Natural killer cell treated with Interleukin-12 subunit alpha and Interleukin-12 subunit beta and Interleukin-15 and Interleukin-18, amount 100 ng/mL, for 72 hours (primary cell): ENCODE measurements at regions not wholly inside any gene's neighbourhood (a gene's known extent, or its start where the extent isn't known, plus 50 kb on each side); places are given as distances from the start of the nearest gene placed in this dataset.
"Not testable (repeated sequence)": the region's sequence is repeated elsewhere in the genome, so short reads cannot be mapped to it uniquely, and the experiment has no call there.

Experiments
- ATAC-seq, 2 donors: fragments of 150-1000 bp; cut with Tn5 transposase in 1 of 2; sonication (Bioruptor Pico), chemical (Tn5 transposase) in 1 of 2; 2 replicates each; pipeline ENCODE4 v1.10.0; 2021
- DNase-seq: peaks from one replicate; pipeline ENCODE4 v3.0.0; 2022; ENCODE audit warnings: low spot score
- H3K27ac Mint-ChIP-seq, 2 donors: 1 replicate in 1 of 2; 2 replicates in 1 of 2; pipeline ENCODE4 v1.8.0; 2022; ENCODE audit warnings: mixed read lengths in 2 of 2, mild to moderate bottlenecking in 1 of 2, moderate library complexity in 1 of 2
- H3K27me3 Mint-ChIP-seq, 2 donors: 1 replicate in 1 of 2; 2 replicates in 1 of 2; pipeline ENCODE4 v1.8.0; 2022; ENCODE audit warnings: mixed read lengths in 2 of 2
- H3K36me3 Mint-ChIP-seq: one replicate; pipeline ENCODE4 v1.8.0; 2022; ENCODE audit warnings: mixed read lengths
- H3K4me1 Mint-ChIP-seq, 2 donors: 1 replicate in 1 of 2; 2 replicates in 1 of 2; pipeline ENCODE4 v1.8.0; 2022; ENCODE audit warnings: low read depth in 2 of 2, mixed read lengths in 2 of 2, mild to moderate bottlenecking in 1 of 2
- H3K4me3 Mint-ChIP-seq: one replicate; pipeline ENCODE4 v1.8.0; 2022; ENCODE audit warnings: mixed read lengths
- H3K9me3 Mint-ChIP-seq: 2 replicates; pipeline ENCODE4 v1.8.0; 2022; ENCODE audit warnings: mixed read lengths

- Mint-ChIP-seq H3K4me1 (no peaks in the 10 kb centered on the region), H3K27ac (no peak overlapping the region), H3K9me3 (peaks cover 3% of the 10 kb centered on the region), H3K27me3 (no peaks in the 10 kb centered on the region), H3K36me3 (no peaks in the 10 kb centered on the region), H3K4me3 (no peak overlapping the region)
- DNase-seq (no peak), ATAC-seq (no peak)
Measured at GRCh38 chr6:126967296-126968005, 151.0 kb upstream of the RSPO3 start.

- peaks cover 9% of the 10 kb centered on the region for H3K9me3 Mint-ChIP-seq
- H3K36me3 Mint-ChIP-seq = no peaks in the 10 kb centered on the region
- no peak overlapping the region for H3K4me3 Mint-ChIP-seq
- H3K27me3 Mint-ChIP-seq = no peaks in the 10 kb centered on the region
- H3K4me1 Mint-ChIP-seq = no peaks in the 10 kb centered on the region
- ATAC-seq (no peak), DNase-seq (no peak)
- H3K27ac Mint-ChIP-seq = no peak overlapping the region
Measured at GRCh38 chr6:126976253-126976797, 142.1 kb upstream of the RSPO3 start.

- no peaks in the 10 kb centered on the region for H3K27me3 Mint-ChIP-seq
- H3K36me3 Mint-ChIP-seq = no peaks in the 10 kb centered on the region
- no peak overlapping the region for H3K4me3 Mint-ChIP-seq
Measured at GRCh38 chr6:126983779-126984178, 134.7 kb upstream of the RSPO3 start.

GRCh38 chr6:126988125-126988524 is 130.3 kb upstream of the RSPO3 start:
- H3K9me3 Mint-ChIP-seq, H3K27me3 Mint-ChIP-seq, H3K4me3 Mint-ChIP-seq, DNase-seq, H3K4me1 Mint-ChIP-seq, ATAC-seq, H3K27ac Mint-ChIP-seq, H3K36me3 Mint-ChIP-seq: not testable (repeated sequence)

More at GRCh38 chr6:126983779-126984178, 134.7 kb upstream of the RSPO3 start:
- ATAC-seq (no peak), DNase-seq (no peak)
- H3K4me1 Mint-ChIP-seq = no peaks in the 10 kb centered on the region
- no peak overlapping the region for H3K27ac Mint-ChIP-seq
- H3K9me3 Mint-ChIP-seq = peaks cover 6% of the 10 kb centered on the region

GRCh38 chr6:127000631-127001030 is 117.8 kb upstream of the RSPO3 start:
- no peaks in the 10 kb centered on the region for H3K27me3 Mint-ChIP-seq
- ATAC-seq (no peak), DNase-seq (no peak)
- no peaks in the 10 kb centered on the region for H3K36me3 Mint-ChIP-seq
- no peaks in the 10 kb centered on the region for H3K4me1 Mint-ChIP-seq
- no peak overlapping the region for H3K4me3 Mint-ChIP-seq
- H3K27ac Mint-ChIP-seq = no peak overlapping the region
- H3K9me3 Mint-ChIP-seq = peaks cover 4% of the 10 kb centered on the region

- H3K36me3 Mint-ChIP-seq = no peaks in the 10 kb centered on the region
- no peak for DNase-seq
- no peaks in the 10 kb centered on the region for H3K27me3 Mint-ChIP-seq
- H3K27ac Mint-ChIP-seq = no peak overlapping the region
- peaks cover 5% of the 10 kb centered on the region for H3K9me3 Mint-ChIP-seq
- ATAC-seq = no peak
- no peak overlapping the region for H3K4me3 Mint-ChIP-seq
- no peaks in the 10 kb centered on the region for H3K4me1 Mint-ChIP-seq
Measured at GRCh38 chr6:127013865-127014264, 104.6 kb upstream of the RSPO3 start.

GRCh38 chr6:127015858-127016257 is 102.6 kb upstream of the RSPO3 start:
- Mint-ChIP-seq H3K27ac (no peak overlapping the region), H3K9me3 (peaks cover 4% of the 10 kb centered on the region), H3K4me3 (no peak overlapping the region), H3K27me3 (no peaks in the 10 kb centered on the region), H3K36me3 (no peaks in the 10 kb centered on the region), H3K4me1 (no peaks in the 10 kb centered on the region)
- DNase-seq (no peak), ATAC-seq (no peak)

- no peaks in the 10 kb centered on the region for H3K4me1 Mint-ChIP-seq
- no peak overlapping the region for H3K27ac Mint-ChIP-seq
- ATAC-seq (no peak), DNase-seq (no peak)
- H3K27me3 Mint-ChIP-seq = no peaks in the 10 kb centered on the region
- H3K36me3 Mint-ChIP-seq = no peaks in the 10 kb centered on the region
- peaks cover 4% of the 10 kb centered on the region for H3K9me3 Mint-ChIP-seq
- no peak overlapping the region for H3K4me3 Mint-ChIP-seq
Measured at GRCh38 chr6:127019828-127020227, 98.6 kb upstream of the RSPO3 start.

- H3K27ac Mint-ChIP-seq = no peak overlapping the region
- no peaks in the 10 kb centered on the region for H3K36me3 Mint-ChIP-seq
- peaks cover 4% of the 10 kb centered on the region for H3K9me3 Mint-ChIP-seq
- no peak for DNase-seq
- no peak for ATAC-seq
- H3K4me1 Mint-ChIP-seq = no peaks in the 10 kb centered on the region
- H3K4me3 Mint-ChIP-seq = no peak overlapping the region
- H3K27me3 Mint-ChIP-seq = no peaks in the 10 kb centered on the region
Measured at GRCh38 chr6:127022302-127022701, 96.2 kb upstream of the RSPO3 start.

GRCh38 chr6:127023001-127023778 is 95.3 kb upstream of the RSPO3 start:
- no peaks in the 10 kb centered on the region for H3K36me3 Mint-ChIP-seq
- no peak for ATAC-seq
- DNase-seq = no peak
- H3K4me1 Mint-ChIP-seq = no peaks in the 10 kb centered on the region
- peaks cover 5% of the 10 kb centered on the region for H3K9me3 Mint-ChIP-seq
- H3K4me3 Mint-ChIP-seq = no peak overlapping the region
- no peak overlapping the region for H3K27ac Mint-ChIP-seq
- H3K27me3 Mint-ChIP-seq = no peaks in the 10 kb centered on the region

GRCh38 chr6:127026247-127026646 is 92.2 kb upstream of the RSPO3 start:
- no peak for DNase-seq
- no peak for ATAC-seq
- no peak overlapping the region for H3K4me3 Mint-ChIP-seq
- no peaks in the 10 kb centered on the region for H3K36me3 Mint-ChIP-seq
- no peak overlapping the region for H3K27ac Mint-ChIP-seq
- H3K9me3 Mint-ChIP-seq = peaks cover 3% of the 10 kb centered on the region
- no peaks in the 10 kb centered on the region for H3K4me1 Mint-ChIP-seq
- H3K27me3 Mint-ChIP-seq = no peaks in the 10 kb centered on the region

- Mint-ChIP-seq H3K27me3 (no peaks in the 10 kb centered on the region), H3K4me3 (no peak overlapping the region), H3K27ac (no peak overlapping the region), H3K36me3 (no peaks in the 10 kb centered on the region), H3K9me3 (peaks cover 3% of the 10 kb centered on the region), H3K4me1 (no peaks in the 10 kb centered on the region)
- DNase-seq (no peak), ATAC-seq (no peak)
Measured at GRCh38 chr6:127030111-127030510, 88.4 kb upstream of the RSPO3 start.

GRCh38 chr6:127030836-127031235 is 87.6 kb upstream of the RSPO3 start:
- Mint-ChIP-seq H3K4me1 (no peaks in the 10 kb centered on the region), H3K27me3 (no peaks in the 10 kb centered on the region), H3K9me3 (peaks cover 3% of the 10 kb centered on the region), H3K36me3 (no peaks in the 10 kb centered on the region), H3K4me3 (no peak overlapping the region), H3K27ac (no peak overlapping the region)
- DNase-seq (no peak), ATAC-seq (no peak)

- no peak for ATAC-seq
- Mint-ChIP-seq H3K4me3 (no peak overlapping the region), H3K27me3 (no peaks in the 10 kb centered on the region), H3K27ac (no peak overlapping the region), H3K4me1 (no peaks in the 10 kb centered on the region), H3K9me3 (peaks cover 3% of the 10 kb centered on the region), H3K36me3 (no peaks in the 10 kb centered on the region)
- DNase-seq = no peak
Measured at GRCh38 chr6:127031511-127031910, 87.0 kb upstream of the RSPO3 start.
